Chondrocyte (in vitro differentiated cells): ENCODE measurements at regions not wholly inside any gene's neighbourhood (a gene's known extent, or its start where the extent isn't known, plus 50 kb on each side); places are given as distances from the start of the nearest gene placed in this dataset.
"Not testable (repeated sequence)": the region's sequence is repeated elsewhere in the genome, so short reads cannot be mapped to it uniquely, and the experiment has no call there.

Source experiments
- DNase-seq: peaks from one replicate; pipeline ENCODE4 v3.0.0; 2021; ENCODE audit warnings: mixed read lengths, low spot score
- H3K27ac Mint-ChIP-seq: one replicate; pipeline ENCODE4 v1.8.0; 2021; ENCODE audit warnings: mild to moderate bottlenecking, moderate library complexity, mixed read lengths; ENCODE audit not compliant: unreplicated experiment
- H3K27me3 Mint-ChIP-seq: 2 replicates; pipeline ENCODE4 v1.8.0; 2021; ENCODE audit warnings: low read depth, mixed read lengths
- H3K36me3 Mint-ChIP-seq: 2 replicates; pipeline ENCODE4 v1.8.0; 2021; ENCODE audit warnings: low read depth, mixed read lengths
- H3K4me1 Mint-ChIP-seq: 2 replicates; pipeline ENCODE4 v1.8.0; 2021; ENCODE audit warnings: low read depth, mild to moderate bottlenecking, mixed read lengths
- H3K4me3 Mint-ChIP-seq: one replicate; pipeline ENCODE4 v1.8.0; 2021; ENCODE audit warnings: mild to moderate bottlenecking, moderate library complexity, mixed read lengths; ENCODE audit not compliant: unreplicated experiment
- H3K9me3 Mint-ChIP-seq: 2 replicates; pipeline ENCODE4 v1.8.0; 2021; ENCODE audit warnings: low read depth, mixed read lengths
- TF ChIP-seq, protein P1 (sequence below): fragments of 200-600 bp; sonication (generic); IDR thresholded peaks from 2 replicates; pipeline ENCODE4 v1.5.0; 2021; ENCODE audit warnings: antibody characterized with exemption, mild to moderate bottlenecking, moderate library complexity

DNA sequence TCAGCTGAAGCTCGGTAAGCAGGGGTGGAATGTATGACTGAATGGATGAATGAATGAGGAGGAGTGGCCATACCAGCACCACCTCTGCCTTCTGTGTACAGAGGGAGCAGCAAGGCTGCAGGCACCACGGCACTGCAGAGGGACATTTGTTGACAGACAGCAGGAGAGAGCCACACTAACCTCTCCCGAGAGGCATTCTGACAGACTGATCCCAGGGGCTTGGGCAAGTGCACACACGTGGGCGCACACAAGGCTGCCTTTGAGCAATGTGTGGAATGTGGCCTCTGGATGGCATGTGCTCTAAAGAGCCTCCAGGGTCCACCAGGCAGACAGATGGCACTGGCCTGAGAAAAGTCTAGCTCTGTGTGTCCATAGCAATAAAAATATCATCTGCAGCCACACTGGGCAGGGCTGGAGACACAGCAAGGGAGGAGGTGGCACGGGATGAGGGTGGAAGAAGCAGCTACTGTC, 111.8 kb downstream of the ACTL7B start:
- DNase-seq: no peak
- Mint-ChIP-seq H3K36me3 (no peaks in the 10 kb centered on the region), H3K4me3 (no peak overlapping the region), H3K9me3 (no peaks in the 10 kb centered on the region), H3K4me1 (peaks cover 26% of the 10 kb centered on the region), H3K27me3 (peaks cover 2% of the 10 kb centered on the region), H3K27ac (no peak overlapping the region)
- TF ChIP-seq, protein P1, sequence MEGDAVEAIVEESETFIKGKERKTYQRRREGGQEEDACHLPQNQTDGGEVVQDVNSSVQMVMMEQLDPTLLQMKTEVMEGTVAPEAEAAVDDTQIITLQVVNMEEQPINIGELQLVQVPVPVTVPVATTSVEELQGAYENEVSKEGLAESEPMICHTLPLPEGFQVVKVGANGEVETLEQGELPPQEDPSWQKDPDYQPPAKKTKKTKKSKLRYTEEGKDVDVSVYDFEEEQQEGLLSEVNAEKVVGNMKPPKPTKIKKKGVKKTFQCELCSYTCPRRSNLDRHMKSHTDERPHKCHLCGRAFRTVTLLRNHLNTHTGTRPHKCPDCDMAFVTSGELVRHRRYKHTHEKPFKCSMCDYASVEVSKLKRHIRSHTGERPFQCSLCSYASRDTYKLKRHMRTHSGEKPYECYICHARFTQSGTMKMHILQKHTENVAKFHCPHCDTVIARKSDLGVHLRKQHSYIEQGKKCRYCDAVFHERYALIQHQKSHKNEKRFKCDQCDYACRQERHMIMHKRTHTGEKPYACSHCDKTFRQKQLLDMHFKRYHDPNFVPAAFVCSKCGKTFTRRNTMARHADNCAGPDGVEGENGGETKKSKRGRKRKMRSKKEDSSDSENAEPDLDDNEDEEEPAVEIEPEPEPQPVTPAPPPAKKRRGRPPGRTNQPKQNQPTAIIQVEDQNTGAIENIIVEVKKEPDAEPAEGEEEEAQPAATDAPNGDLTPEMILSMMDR: no peak

DNA sequence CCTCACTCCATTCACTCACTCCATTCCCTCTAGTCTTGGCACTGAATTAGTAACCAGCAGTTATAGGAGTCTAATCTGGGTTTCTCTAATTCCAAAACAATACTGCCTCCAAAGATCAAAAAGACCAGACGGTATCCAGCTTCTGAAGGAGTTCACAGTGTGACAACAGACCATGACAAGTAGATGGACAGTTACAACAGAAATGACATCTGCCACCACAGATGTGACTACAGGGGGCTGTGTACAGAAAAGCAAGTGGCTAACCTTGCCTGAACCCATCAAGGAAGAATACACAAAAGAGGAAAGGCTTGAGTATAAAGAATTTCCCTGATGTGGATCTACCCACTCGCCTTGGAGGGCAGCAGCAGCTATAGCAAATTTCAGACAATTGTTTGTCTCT, 112.4 kb downstream of the ACTL7B start:
- H3K36me3 Mint-ChIP-seq: no peaks in the 10 kb centered on the region
- H3K27ac Mint-ChIP-seq: no peak overlapping the region

DNA sequence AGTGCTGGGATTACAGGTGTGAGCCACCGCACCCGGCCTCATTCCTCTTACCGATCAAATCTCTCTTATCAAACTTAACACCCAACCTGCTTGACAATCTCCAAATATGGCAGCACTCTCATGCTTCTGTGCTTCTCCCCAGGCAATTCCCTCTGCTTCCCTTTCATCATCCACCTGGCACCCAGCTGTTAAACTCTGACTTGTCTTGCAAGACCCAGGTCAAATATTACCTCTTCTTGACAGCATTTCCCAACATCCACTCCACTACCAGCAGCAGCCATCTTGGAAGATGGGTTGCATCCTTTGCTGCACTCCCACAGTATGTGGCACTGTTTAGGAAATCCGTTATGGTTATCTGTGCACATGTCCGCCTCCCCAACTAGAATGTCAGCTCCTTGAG, 113.6 kb downstream of the ACTL7B start:
- peaks cover 23% of the 10 kb centered on the region for H3K4me1 Mint-ChIP-seq
- peaks cover 4% of the 10 kb centered on the region for H3K27me3 Mint-ChIP-seq
- H3K4me3 Mint-ChIP-seq: no peak overlapping the region
- H3K27ac Mint-ChIP-seq: no peak overlapping the region
- TF ChIP-seq, protein P1: no peak
- H3K9me3 Mint-ChIP-seq: no peaks in the 10 kb centered on the region
- no peaks in the 10 kb centered on the region for H3K36me3 Mint-ChIP-seq
- no peak for DNase-seq

More for the DNA sequence above, 112.4 kb downstream of the ACTL7B start:
- TF ChIP-seq, protein P1: no peak
- peaks cover 26% of the 10 kb centered on the region for H3K4me1 Mint-ChIP-seq
- H3K27me3 Mint-ChIP-seq: peaks cover 2% of the 10 kb centered on the region
- H3K4me3 Mint-ChIP-seq: no peak overlapping the region
- DNase-seq: no peak
- no peaks in the 10 kb centered on the region for H3K9me3 Mint-ChIP-seq

DNA sequence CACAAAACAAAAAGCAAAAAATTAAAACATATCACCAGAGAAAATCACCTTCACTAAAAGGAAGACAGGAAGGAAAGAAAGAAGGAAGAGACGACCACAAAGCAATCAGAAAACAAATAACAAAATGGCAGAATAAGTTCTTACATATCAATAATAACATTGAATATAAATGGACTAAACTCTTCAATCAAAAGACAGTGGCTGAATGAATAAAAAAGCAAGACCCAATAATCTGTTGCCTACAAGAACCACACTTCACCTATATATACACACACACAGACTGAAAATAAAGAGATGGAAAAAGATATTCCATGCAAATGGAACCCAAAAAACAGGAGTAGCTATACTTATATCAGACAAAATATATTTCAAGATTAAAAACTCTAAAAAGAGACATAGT, 124.5 kb downstream of the ACTL7B start:
- H3K36me3 Mint-ChIP-seq, DNase-seq, H3K27ac Mint-ChIP-seq, H3K4me3 Mint-ChIP-seq, H3K27me3 Mint-ChIP-seq, H3K4me1 Mint-ChIP-seq: not testable (repeated sequence)
- H3K9me3 Mint-ChIP-seq: peaks cover 27% of the 10 kb centered on the region

DNA sequence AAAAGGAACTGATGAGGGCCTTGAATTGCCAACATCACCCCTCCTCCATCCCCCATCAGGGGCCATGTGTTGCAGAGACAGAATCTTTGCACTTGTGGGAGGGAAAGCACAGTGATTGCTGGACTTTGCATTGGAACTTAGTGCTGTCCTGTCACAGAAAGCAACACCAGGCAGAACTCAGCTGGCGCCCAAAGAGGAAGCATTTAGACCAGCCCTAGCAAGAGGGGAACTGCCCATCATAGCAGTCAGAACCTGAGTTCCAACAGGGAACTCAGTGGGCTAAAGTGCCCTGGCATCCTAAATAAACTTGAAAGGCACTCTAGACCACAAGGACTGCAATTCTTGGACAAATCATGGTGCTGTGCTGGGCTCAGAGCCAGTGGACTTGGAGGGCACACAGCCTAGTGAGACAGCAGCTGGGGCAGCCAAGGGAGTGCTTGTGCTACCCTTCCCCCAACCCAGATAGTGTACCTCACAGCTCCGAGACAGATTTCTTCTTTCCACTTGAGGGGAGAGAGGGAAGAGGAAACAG, 128.1 kb downstream of the ACTL7B start:
- TF ChIP-seq, protein P1: no peak
- H3K36me3 Mint-ChIP-seq: peaks cover 7% of the 10 kb centered on the region
- no peak for DNase-seq

DNA sequence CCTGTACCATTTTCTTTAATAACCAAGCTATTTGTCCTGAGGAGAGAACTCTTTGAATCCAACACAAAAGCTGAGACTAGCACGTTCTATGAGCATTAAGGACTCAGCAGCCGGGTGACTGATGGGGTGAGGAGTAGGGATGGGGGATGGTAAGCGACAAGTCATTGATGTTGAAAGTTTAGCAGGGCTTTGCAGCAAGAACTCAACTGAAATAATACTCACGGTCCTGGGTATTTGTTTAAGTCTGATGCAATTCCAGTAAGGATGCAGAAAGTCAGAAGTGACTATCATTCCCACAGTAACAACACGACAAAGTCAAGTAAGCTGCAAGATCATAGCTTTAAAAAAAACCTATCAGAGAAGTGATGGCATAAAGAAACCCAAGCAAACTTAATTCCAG, 131.1 kb downstream of the ACTL7B start:
- Mint-ChIP-seq H3K9me3 (no peaks in the 10 kb centered on the region), H3K27me3 (no peaks in the 10 kb centered on the region)

More for the DNA sequence above, 128.1 kb downstream of the ACTL7B start:
- H3K4me3 Mint-ChIP-seq: no peak overlapping the region
- H3K27ac Mint-ChIP-seq: no peak overlapping the region
- no peaks in the 10 kb centered on the region for H3K27me3 Mint-ChIP-seq
- H3K4me1 Mint-ChIP-seq: peaks cover 26% of the 10 kb centered on the region
- H3K9me3 Mint-ChIP-seq: peaks cover 14% of the 10 kb centered on the region

More for the DNA sequence above, 131.1 kb downstream of the ACTL7B start:
- TF ChIP-seq, protein P1: no peak
- H3K27ac Mint-ChIP-seq: peak overlapping the region; percentile 70
- no peak overlapping the region for H3K4me3 Mint-ChIP-seq
- peaks cover 26% of the 10 kb centered on the region for H3K4me1 Mint-ChIP-seq
- H3K36me3 Mint-ChIP-seq: peaks cover 2% of the 10 kb centered on the region
- no peak for DNase-seq
